ENCODE measurements at regions not wholly inside any gene's neighbourhood (a gene's known extent, or its start where the extent isn't known, plus 50 kb on each side); places are given as distances from the start of the nearest gene placed in this dataset.

- TF ChIP-seq CTCF (IDR thresholded peaks at IDR 0.05) (no peak), EZH2 (IDR thresholded peaks at IDR 0.05; ENCODE audit: borderline replicate concordance, insufficient read depth, low read depth, low read length, poor library complexity, severe bottlenecking) (no peak)
These were observed 65.5 kb upstream of the UBE3A start for GRCh38 chr15:25504307-25504706.
